ENCODE measurements at regions not wholly inside any gene's neighbourhood (a gene's known extent, or its start where the extent isn't known, plus 50 kb on each side); places are given as distances from the start of the nearest gene placed in this dataset.

- TF ChIP-seq GATA2 (IDR thresholded peaks at IDR 0.05; ENCODE audit: low read depth, low read length) (no peak), GATA3 (IDR thresholded peaks at IDR 0.05; ENCODE audit: low read depth, low read length) (no peak)
These were observed 776.6 kb upstream of the CDH9 start for GRCh38 chr5:27814983-27815382.
